GM12878 (cell line): ENCODE measurements at regions not wholly inside any gene's neighbourhood (a gene's known extent, or its start where the extent isn't known, plus 50 kb on each side); places are given as distances from the start of the nearest gene placed in this dataset.
A peak's percentile ranks its signal among the peaks of the same experiment; 100 is the strongest.

ENCODE experiments used
- ATAC-seq: fragments of 200-7000 bp; cut with Tn5 transposase; 3 replicates; pipeline ENCODE4 v1.9.1; 2020; ENCODE audit warnings: mild to moderate bottlenecking, moderate library complexity
- BruUV-seq: library from RNA; stranded (reverse); fragments of 400-500 nt; replicated peaks from 2 replicates; lab custom pipeline; 2021; lab: Mats Ljungman, UMichigan
- CTCF ChIA-PET: fragments of 300-600 bp; sonication (Branson Sonifier 250); formaldehyde crosslinking; extraction: SDS; loops from one replicate; lab custom pipeline; 2021; ENCODE audit warnings: inconsistent platforms; lab: Yijun Ruan, JAX
- POLR2A ChIA-PET: fragments of 350-600 bp; formaldehyde crosslinking; extraction: SDS; loops from one replicate; lab custom pipeline; 2021; ENCODE audit warnings: inconsistent platforms; lab: Charles Lee
- RAD21 ChIA-PET: fragments of 300-600 bp; sonication (Branson Sonifier 250); formaldehyde crosslinking; loops from one replicate; lab custom pipeline; 2023; ENCODE audit warnings: antibody characterized with exemption; ENCODE audit not compliant: unreplicated experiment; lab: Charles Lee
- SMC1A ChIA-PET: fragments of 300-600 bp; sonication (Branson Sonifier 250); formaldehyde crosslinking; loops from one replicate; lab custom pipeline; 2023; ENCODE audit not compliant: unreplicated experiment, uncharacterized antibody; lab: Charles Lee
- DNase-seq: peaks from one replicate; pipeline ENCODE4 v3.0.0-alpha.2; 2011; ENCODE audit warnings: low read depth, low spot score
- FAIRE-seq: peaks from 3 replicates; lab custom pipeline; 2011; peaks lifted over from hg19 to GRCh38; lab: Jason Lieb, UNC
- H2AFZ ChIP-seq: 2 replicates; pipeline ENCODE4 v1.6.0; 2011; ENCODE audit warnings: low read depth, low read length, control low read depth; ENCODE audit not compliant: control insufficient read depth
- H3K27ac ChIP-seq: 2 replicates; pipeline ENCODE4 v1.5.1; 2011; ENCODE audit warnings: control low read depth; ENCODE audit not compliant: control insufficient read depth, insufficient read depth
- H3K27me3 ChIP-seq, 2 experiments: replicated peaks in 1 of 2; 2 replicates each; pipeline versions ENCODE4 v1.6.0 to v1.6.1; 2011; ENCODE audit warnings: low read length in 1 of 2; ENCODE audit not compliant: control insufficient read depth in 2 of 2, insufficient read depth in 2 of 2
- H3K36me3 ChIP-seq, 2 experiments: 2 replicates each; pipeline ENCODE4 v1.5.1; 2011; ENCODE audit warnings: low read length in 1 of 2; ENCODE audit not compliant: control insufficient read depth in 2 of 2, insufficient read depth in 2 of 2
- H3K4me1 ChIP-seq: 2 replicates; pipeline ENCODE4 v1.6.1; 2011; ENCODE audit warnings: mild to moderate bottlenecking, low read length, moderate library complexity, mixed read lengths; ENCODE audit not compliant: control insufficient read depth, insufficient read depth
- H3K4me2 ChIP-seq: 2 replicates; pipeline ENCODE4 v1.6.0; 2011; ENCODE audit warnings: control low read depth; ENCODE audit not compliant: control insufficient read depth, insufficient read depth
- H3K4me3 ChIP-seq: fragments of 200-600 bp; sonication (generic); 2 replicates; pipeline ENCODE4 v1.5.1; 2016
- H3K79me2 ChIP-seq: 2 replicates; pipeline ENCODE4 v1.6.0; 2011; ENCODE audit warnings: low read length; ENCODE audit not compliant: control insufficient read depth, insufficient read depth
- H3K9ac ChIP-seq: 2 replicates; pipeline ENCODE4 v1.8.0; 2011; ENCODE audit warnings: low read length, control low read depth, mixed read lengths; ENCODE audit not compliant: control insufficient read depth, insufficient read depth
- H3K9me3 ChIP-seq: replicated peaks from 3 replicates; pipeline ENCODE4 v1.5.1; 2011; ENCODE audit warnings: mild to moderate bottlenecking, low read length; ENCODE audit not compliant: control insufficient read depth, insufficient read depth
- H4K20me1 ChIP-seq: 2 replicates; pipeline ENCODE4 v1.6.0; 2011; ENCODE audit not compliant: control insufficient read depth, insufficient read depth
- BCL11A ChIP-seq: IDR thresholded peaks from 2 replicates; pipeline ENCODE4 v1.6.1; 2011; ENCODE audit warnings: low read depth, low read length
- CBFB ChIP-seq: IDR thresholded peaks from 2 replicates; pipeline ENCODE4 v1.6.1; 2016; ENCODE audit warnings: antibody characterized with exemption, low read depth
- EED ChIP-seq: sonication (generic); IDR thresholded peaks from 2 replicates; pipeline ENCODE4 v1.6.1; 2016; ENCODE audit warnings: antibody characterized with exemption, low read depth
- ESRRA ChIP-seq: IDR thresholded peaks from 2 replicates; pipeline ENCODE4 v1.6.1; 2012; ENCODE audit warnings: mild to moderate bottlenecking, low read length, improper control_type of control experiment
- IRF4 ChIP-seq: IDR thresholded peaks from 2 replicates; pipeline ENCODE4 v1.6.1; 2011; ENCODE audit warnings: low read depth, low read length
- KDM1A ChIP-seq: fragments of 200-600 bp; sonication (generic); IDR thresholded peaks from 2 replicates; pipeline ENCODE4 v1.6.1; 2016; ENCODE audit warnings: borderline replicate concordance
- MEF2A ChIP-seq: IDR thresholded peaks from 2 replicates; pipeline ENCODE4 v1.6.1; 2011; ENCODE audit warnings: low read depth, mild to moderate bottlenecking, low read length, moderate library complexity; ENCODE audit not compliant: insufficient read depth
- NBN ChIP-seq: fragments of 450-650 bp; IDR thresholded peaks from 2 replicates; pipeline ENCODE4 v1.6.1; 2016
- NFIC ChIP-seq: IDR thresholded peaks from 2 replicates; pipeline ENCODE4 v1.6.1; 2012; ENCODE audit warnings: low read depth, mild to moderate bottlenecking, inconsistent platforms, low read length, moderate library complexity
- POLR2AphosphoS5 ChIP-seq: IDR thresholded peaks from 2 replicates; pipeline ENCODE4 v1.6.1; 2011; ENCODE audit warnings: mild to moderate bottlenecking, low read length, inconsistent platforms
- SMC3 ChIP-seq: IDR thresholded peaks from 2 replicates; pipeline ENCODE4 v1.6.1; 2011; ENCODE audit warnings: low read length, improper control_type of control experiment, borderline replicate concordance
- TCF12 ChIP-seq: IDR thresholded peaks from 2 replicates; pipeline ENCODE4 v1.6.1; 2011; ENCODE audit warnings: low read depth, mild to moderate bottlenecking, low read length
- TCF3 ChIP-seq: IDR thresholded peaks from 2 replicates; pipeline ENCODE4 v1.6.1; 2012; ENCODE audit warnings: low read depth, mild to moderate bottlenecking, low read length, borderline replicate concordance; ENCODE audit not compliant: insufficient read depth
- WRNIP1 ChIP-seq: IDR thresholded peaks from 2 replicates; pipeline ENCODE4 v1.6.1; 2011; ENCODE audit warnings: low read depth, low read length, improper control_type of control experiment, borderline replicate concordance
- ZNF217 ChIP-seq: fragments of 450-650 bp; IDR thresholded peaks from 2 replicates; pipeline ENCODE4 v1.6.1; 2017; ENCODE audit warnings: antibody characterized with exemption, mild to moderate bottlenecking
- WGBS: methylation state at CpG from one replicate; pipeline ENCODE4 v1.1.6; 2016; ENCODE audit warnings: low lambda C conversion rate; ENCODE audit not compliant: insufficient replicate concordance, insufficient coverage; ENCODE audit errors: missing lambda C conversion rate; 5-methylcytosine and 5-hydroxymethylcytosine counted together
- in situ Hi-C: fragments of 300-500 bp; cut with MboI; formaldehyde crosslinking; loops from 9 replicates; pipeline ENCODE4 v1.14.3; 2018; ENCODE audit warnings: mixed read lengths
- intact Hi-C: fragments of 100-400 bp; cut with micrococcal nuclease; formaldehyde crosslinking; loops from one replicate; pipeline ENCODE4 v1.14.2; 2022; ENCODE audit not compliant: unreplicated experiment
- TF ChIP-seq, protein P1 (sequence below): IDR thresholded peaks from 2 replicates; pipeline ENCODE4 v1.6.1; 2012; ENCODE audit warnings: low read length, inconsistent platforms
- TF ChIP-seq, protein P2 (sequence below): fragments of 450-650 bp; formaldehyde crosslinking; IDR thresholded peaks from 2 replicates; pipeline ENCODE4 v1.4.0; 2022; ENCODE audit warnings: mild to moderate bottlenecking, moderate library complexity
- TF ChIP-seq, protein P3 (sequence below): IDR thresholded peaks from 2 replicates; pipeline ENCODE4 v1.6.1; 2011; ENCODE audit warnings: borderline replicate concordance, low read depth, mild to moderate bottlenecking, moderate library complexity, mixed read lengths, low read length; ENCODE audit not compliant: insufficient read depth; ENCODE audit errors: extremely low read length

DNA sequence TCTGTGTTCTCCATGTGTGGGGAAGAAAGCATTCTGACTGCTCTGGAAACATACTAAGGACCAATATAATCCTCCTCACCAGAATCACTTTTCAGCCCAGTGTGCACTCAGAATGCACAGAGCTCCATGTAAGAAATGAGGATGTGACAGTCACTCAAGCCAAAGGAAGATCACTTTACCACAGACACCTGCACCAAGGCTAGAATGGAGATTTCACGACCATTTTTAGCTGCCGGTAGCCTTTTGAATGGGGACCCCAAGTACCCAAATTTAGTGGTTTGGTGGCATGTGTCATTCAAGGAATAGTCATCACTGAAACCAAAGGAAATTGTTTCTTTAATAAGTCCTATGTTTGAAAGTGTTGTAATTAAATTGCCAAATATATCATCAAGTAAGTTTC lies 613.2 kb upstream of the ACVR2A start (continued):
- TF ChIP-seq TCF3 (0 out of 2 replicates have a peak, but pooled peaks have one; percentile 43), EED (peak; percentile 38; the same call in 1 of the 2 replicates), ESRRA (no peak), NBN (no peak), NFIC (peak; percentile 84), TCF12 (0 out of 2 replicates have a peak, but pooled peaks have one; percentile 46), MEF2A (peak; percentile 63; the same call in 1 of the 2 replicates), BCL11A (peak; percentile 25; the same call in 1 of the 2 replicates), CBFB (0 out of 2 replicates have a peak, but pooled peaks have one; percentile 25), POLR2AphosphoS5 (no peak), ZNF217 (no peak)
- TF ChIP-seq, all 136 proteins: peak for 16

DNA sequence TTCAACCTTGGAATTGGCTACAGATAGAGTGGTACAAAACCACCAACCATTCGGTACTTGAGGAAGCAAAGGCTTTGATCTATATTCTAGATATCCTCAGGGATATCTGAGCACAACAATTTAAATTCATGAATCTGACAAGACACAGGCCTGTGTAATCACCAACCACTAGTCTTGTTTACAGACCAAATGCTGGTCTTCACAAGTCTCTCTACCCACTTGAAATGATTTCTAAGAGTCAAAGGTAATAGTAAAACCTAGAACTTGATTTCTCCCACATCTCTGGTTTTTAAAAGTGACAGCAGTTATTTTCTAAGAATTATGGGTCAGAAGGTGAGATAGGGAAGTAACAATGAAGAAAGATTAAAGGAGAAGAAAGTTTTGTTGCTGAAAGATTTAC lies 613.7 kb upstream of the ACVR2A start:
- Histone ChIP-seq H3K79me2 (no peaks in the 10 kb centered on the region), H3K27ac (no peak overlapping the region; the same call in 1 of the 2 replicates), H2AFZ (peak overlapping the region; percentile 26; the same call in 1 of the 2 replicates), H3K4me1 (peaks cover 9% of the 10 kb centered on the region), H3K4me2 (no peak overlapping the region), H3K9me3 (peaks cover 5% of the 10 kb centered on the region; the same call in 2 of the 3 replicates), H3K27me3 (no peaks in the 10 kb centered on the region), H3K9ac (no peak overlapping the region), H3K4me3 (no peak overlapping the region), H4K20me1 (no peaks in the 10 kb centered on the region), H3K36me3 (no peaks in the 10 kb centered on the region)
- DNase-seq (no peak), FAIRE-seq (no peak), ATAC-seq (no peak)
- in situ Hi-C loops = no loop called here
- ChIA-PET CTCF (no interaction called here), SMC1A (interaction anchor here (1.8 kb wide), 1 partner anchor 50 kb away, joined by 9 read pairs; no protein-coding TSS in a partner anchor), RAD21 (interaction anchor here (1.7 kb wide), 1 partner anchor 48 kb away, joined by 5 read pairs; no protein-coding TSS in a partner anchor), POLR2A (no interaction called here)
- intact Hi-C loops = loop anchor here (5.0 kb wide), 1 partner anchor 101 kb away; no protein-coding TSS in a partner anchor
- BruUV-seq = no TSS peak
- WGBS = 57% methylated on average over 1 of the region's 1 CpG
- TF ChIP-seq WRNIP1 (no peak), KDM1A (no peak), IRF4 (no peak), SMC3 (no peak)
- TF ChIP-seq, protein P1, sequence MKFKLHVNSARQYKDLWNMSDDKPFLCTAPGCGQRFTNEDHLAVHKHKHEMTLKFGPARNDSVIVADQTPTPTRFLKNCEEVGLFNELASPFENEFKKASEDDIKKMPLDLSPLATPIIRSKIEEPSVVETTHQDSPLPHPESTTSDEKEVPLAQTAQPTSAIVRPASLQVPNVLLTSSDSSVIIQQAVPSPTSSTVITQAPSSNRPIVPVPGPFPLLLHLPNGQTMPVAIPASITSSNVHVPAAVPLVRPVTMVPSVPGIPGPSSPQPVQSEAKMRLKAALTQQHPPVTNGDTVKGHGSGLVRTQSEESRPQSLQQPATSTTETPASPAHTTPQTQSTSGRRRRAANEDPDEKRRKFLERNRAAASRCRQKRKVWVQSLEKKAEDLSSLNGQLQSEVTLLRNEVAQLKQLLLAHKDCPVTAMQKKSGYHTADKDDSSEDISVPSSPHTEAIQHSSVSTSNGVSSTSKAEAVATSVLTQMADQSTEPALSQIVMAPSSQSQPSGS = no peak
- TF ChIP-seq, protein P2, sequence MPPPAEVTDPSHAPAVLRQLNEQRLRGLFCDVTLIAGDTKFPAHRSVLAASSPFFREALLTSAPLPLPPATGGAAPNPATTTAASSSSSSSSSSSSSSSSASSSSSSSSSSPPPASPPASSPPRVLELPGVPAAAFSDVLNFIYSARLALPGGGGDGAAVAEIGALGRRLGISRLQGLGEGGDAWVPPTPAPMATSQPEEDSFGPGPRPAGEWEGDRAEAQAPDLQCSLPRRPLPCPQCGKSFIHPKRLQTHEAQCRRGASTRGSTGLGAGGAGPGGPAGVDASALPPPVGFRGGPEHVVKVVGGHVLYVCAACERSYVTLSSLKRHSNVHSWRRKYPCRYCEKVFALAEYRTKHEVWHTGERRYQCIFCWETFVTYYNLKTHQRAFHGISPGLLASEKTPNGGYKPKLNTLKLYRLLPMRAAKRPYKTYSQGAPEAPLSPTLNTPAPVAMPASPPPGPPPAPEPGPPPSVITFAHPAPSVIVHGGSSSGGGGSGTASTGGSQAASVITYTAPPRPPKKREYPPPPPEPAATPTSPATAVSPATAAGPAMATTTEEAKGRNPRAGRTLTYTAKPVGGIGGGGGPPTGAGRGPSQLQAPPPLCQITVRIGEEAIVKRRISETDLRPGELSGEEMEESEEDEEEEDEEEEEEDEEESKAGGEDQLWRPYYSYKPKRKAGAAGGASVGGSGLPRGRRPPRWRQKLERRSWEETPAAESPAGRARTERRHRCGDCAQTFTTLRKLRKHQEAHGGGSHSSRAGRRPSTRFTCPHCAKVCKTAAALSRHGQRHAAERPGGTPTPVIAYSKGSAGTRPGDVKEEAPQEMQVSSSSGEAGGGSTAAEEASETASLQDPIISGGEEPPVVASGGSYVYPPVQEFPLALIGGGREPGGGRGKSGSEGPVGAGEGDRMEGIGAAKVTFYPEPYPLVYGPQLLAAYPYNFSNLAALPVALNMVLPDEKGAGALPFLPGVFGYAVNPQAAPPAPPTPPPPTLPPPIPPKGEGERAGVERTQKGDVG (CRISPR knock-in tag) = no peak
- TF ChIP-seq, protein P3, sequence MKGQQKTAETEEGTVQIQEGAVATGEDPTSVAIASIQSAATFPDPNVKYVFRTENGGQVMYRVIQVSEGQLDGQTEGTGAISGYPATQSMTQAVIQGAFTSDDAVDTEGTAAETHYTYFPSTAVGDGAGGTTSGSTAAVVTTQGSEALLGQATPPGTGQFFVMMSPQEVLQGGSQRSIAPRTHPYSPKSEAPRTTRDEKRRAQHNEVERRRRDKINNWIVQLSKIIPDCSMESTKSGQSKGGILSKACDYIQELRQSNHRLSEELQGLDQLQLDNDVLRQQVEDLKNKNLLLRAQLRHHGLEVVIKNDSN = no peak
